ENCODE measurements at regions not wholly inside any gene's neighbourhood (a gene's known extent, or its start where the extent isn't known, plus 50 kb on each side); places are given as distances from the start of the nearest gene placed in this dataset.

DNA sequence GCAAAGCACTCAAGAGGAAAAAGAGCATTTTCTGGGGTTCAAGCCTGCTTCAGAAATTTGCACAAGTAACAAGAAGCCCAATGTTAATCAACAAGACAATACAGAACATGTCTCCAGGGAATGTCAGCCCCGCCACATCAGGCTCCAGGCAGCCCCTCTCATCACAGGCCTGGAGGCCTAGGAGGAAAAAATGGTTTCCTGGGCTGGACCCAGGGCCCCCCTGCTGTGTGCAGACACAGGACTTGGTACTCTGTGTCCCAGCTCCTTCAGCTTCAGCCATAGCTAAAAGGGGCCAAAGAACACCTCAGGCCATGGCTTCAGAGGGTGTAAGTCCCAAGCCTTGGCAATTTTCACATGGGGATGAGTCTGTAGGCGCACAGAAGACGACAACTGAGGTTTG, 802.9 kb upstream of the KLHL29 start:
- DNase-seq (ENCODE audit: low read depth in 2 of 2): no peak

- no peak for DNase-seq (ENCODE audit: low read depth in 2 of 2)
Observed at GRCh38 chr2:22596306-22596705, 788.7 kb upstream of the KLHL29 start.

GRCh38 chr2:22600156-22600555, 784.8 kb upstream of the KLHL29 start:
- DNase-seq (ENCODE audit: low read depth in 2 of 2): no peak

DNA sequence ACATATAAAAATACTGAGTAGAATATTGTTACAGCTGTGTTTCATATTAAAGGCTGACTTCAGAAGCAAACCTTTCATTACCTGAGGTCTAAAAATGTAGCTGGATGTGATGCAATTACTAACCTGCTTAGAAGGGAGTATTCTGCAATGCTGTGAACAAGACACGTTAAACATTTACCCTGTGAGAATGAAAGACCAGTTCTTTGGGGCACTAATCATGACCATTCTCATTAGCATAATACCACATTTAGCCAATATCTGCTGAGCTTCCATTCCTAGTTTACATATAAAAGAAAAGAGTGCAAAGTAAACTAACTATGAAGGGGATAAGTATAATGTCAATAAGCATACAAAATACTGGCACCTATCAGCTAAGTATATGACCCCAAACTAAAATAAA, 784.0 kb upstream of the KLHL29 start:
- no peak for DNase-seq (ENCODE audit: low read depth in 2 of 2)

DNA sequence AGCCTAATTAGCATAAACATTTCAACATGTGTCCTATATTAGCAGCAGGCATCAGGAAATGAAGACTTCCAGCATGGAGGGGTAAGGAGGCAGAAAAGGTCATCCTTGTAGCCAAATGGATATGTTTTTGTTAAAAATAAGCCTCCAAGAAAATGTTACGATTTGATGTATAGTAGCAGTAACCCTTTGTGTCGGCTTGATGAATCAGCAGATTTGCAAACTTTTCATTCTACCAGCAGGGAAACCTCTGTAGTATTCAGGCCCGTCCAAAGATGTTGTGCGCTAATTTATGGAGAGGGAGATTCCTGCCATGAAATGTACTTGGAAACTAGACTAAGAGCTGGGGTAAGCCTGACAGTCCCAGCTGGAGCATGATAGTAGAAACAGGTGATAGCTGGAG, 780.8 kb upstream of the KLHL29 start:
- DNase-seq (ENCODE audit: low read depth in 2 of 2): no peak

GRCh38 chr2:22616031-22616430, 768.9 kb upstream of the KLHL29 start:
- DNase-seq (ENCODE audit: low read depth in 2 of 2): no peak

GRCh38 chr2:22623620-22624019, 761.4 kb upstream of the KLHL29 start:
- no peak for DNase-seq (ENCODE audit: low read depth in 2 of 2)

GRCh38 chr2:22626621-22627020, 758.4 kb upstream of the KLHL29 start:
- no peak for DNase-seq (ENCODE audit: low read depth in 2 of 2)

GRCh38 chr2:22628221-22628620, 756.8 kb upstream of the KLHL29 start:
- no peak for DNase-seq (ENCODE audit: low read depth in 2 of 2)

DNA sequence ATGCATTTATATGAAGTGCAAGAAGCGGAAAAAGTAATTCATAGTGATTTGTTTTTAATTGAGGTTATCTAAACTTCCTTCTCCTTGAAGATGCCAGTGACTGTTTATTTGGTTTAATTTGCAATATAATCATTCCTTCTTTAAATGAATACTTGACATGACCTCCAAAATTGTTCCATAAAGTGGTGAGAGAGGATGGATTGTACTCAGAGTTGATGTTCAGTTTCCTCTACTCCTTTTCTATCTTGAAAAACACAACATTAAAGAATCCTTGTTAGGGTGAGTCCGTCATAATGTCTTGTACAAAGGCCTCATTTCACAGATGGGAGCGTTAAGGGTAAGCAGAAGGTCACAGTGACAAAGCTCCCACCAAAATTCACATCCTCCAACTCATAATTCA, 756.1 kb upstream of the KLHL29 start:
- DNase-seq (ENCODE audit: low read depth in 2 of 2): no peak

GRCh38 chr2:22634167-22634566, 750.8 kb upstream of the KLHL29 start:
- DNase-seq (ENCODE audit: low read depth in 2 of 2): no peak

- no peak for DNase-seq (ENCODE audit: low read depth in 2 of 2)
Observed at GRCh38 chr2:22656426-22656825, 728.6 kb upstream of the KLHL29 start.

GRCh38 chr2:22673529-22673928, 711.5 kb upstream of the KLHL29 start:
- no peak for DNase-seq (ENCODE audit: low read depth in 2 of 2)

GRCh38 chr2:22683914-22684313, 701.1 kb upstream of the KLHL29 start:
- DNase-seq (ENCODE audit: low read depth in 2 of 2): no peak

GRCh38 chr2:22690096-22690495, 694.9 kb upstream of the KLHL29 start:
- DNase-seq (ENCODE audit: low read depth in 2 of 2): no peak

- DNase-seq (ENCODE audit: low read depth in 2 of 2): no peak
Observed at GRCh38 chr2:22691666-22692065, 693.3 kb upstream of the KLHL29 start.

DNA sequence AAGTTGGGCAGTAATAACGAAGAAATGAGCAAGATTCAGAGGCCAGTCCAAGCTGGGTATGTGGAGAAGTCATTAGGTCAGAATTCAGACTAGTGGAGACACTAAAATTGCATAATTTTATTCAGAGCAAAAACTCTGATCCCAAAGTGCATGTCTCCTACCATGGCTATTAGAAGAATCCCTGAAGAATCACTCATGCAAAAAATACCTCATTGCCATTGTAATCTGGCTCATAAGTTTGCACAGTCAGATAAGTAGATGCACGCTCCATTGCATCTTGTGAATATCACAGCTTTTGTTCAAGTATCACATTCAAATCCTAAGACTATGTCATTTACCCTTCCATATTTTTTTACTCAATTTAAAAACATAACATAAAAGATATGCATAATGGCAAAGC, 692.2 kb upstream of the KLHL29 start:
- no peak for DNase-seq (ENCODE audit: low read depth in 2 of 2)

- no peak for DNase-seq (ENCODE audit: low read depth in 2 of 2)
Observed at GRCh38 chr2:22694300-22694699, 690.7 kb upstream of the KLHL29 start.

- no peak for DNase-seq (ENCODE audit: low read depth in 2 of 2)
Observed at GRCh38 chr2:22694856-22695255, 690.1 kb upstream of the KLHL29 start.

- DNase-seq (ENCODE audit: low read depth in 2 of 2): no peak
Observed at GRCh38 chr2:22697054-22697788, 687.8 kb upstream of the KLHL29 start.

- no peak for DNase-seq (ENCODE audit: low read depth in 2 of 2)
Observed at GRCh38 chr2:22701561-22702160, 683.3 kb upstream of the KLHL29 start.

DNA sequence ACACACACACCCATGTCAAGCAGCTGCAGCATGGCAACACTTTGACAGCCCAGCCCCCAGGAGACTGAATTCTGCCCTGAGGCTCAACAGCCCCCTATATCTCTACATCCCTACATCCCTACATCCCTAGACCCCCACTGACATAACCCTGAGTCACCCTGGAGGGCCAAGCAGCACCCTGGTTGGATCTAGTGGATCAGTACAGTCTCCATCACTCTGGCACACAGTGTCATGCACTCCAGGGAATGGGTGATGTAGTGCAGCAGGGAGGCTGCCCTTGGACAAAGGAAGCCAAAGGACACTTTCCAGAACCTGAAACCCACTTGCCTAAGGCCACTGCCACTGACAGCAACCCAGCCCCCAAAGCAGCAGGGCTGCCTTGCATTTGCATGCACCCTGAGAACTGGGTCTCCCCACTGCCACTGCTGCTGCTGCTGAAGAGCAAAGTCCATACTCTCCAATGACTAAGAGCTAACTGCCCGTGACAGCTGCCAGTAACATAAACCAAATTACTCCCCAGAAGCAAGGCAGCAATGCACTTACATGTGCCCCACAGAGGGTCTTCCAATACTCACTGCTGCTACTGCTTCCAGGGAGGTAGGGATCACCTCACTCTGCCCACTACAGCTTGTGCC, 681.6 kb upstream of the KLHL29 start:
- DNase-seq (ENCODE audit: low read depth in 2 of 2): no peak

DNA sequence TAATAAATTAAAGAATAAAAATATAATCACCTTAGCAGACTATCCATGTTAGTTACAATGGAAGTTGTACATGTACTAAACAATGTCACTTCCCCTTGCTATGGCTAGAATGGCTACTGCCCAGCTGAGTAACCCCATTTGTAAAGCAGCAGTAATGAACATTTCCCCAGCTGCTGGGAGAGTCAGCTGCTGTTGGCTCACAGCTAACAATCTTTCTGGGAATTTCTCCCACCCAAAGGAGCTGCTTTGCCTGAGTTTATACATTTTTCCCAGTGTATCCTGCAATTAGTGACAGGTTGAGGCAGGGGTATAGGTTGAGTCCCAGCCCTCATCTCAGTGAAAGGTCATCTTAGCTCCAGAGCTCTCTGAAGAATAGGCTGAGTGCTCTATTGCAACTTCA, 665.6 kb upstream of the KLHL29 start:
- no peak for DNase-seq (ENCODE audit: low read depth in 2 of 2)
